ENCODE measurements at regions not wholly inside any gene's neighbourhood (a gene's known extent, or its start where the extent isn't known, plus 50 kb on each side); places are given as distances from the start of the nearest gene placed in this dataset.

GRCh38 chr9:18071651-18072060, 402.3 kb upstream of the ADAMTSL1 start:
- TF ChIP-seq CTCF (conservative IDR thresholded peaks at IDR 0.05 in 1 of 2, IDR thresholded peaks at IDR 0.05 in 1 of 2; ENCODE audit: low read depth in 1 of 2, low read length in 2 of 2), result no peak
- TF ChIP-seq EZH2 (IDR thresholded peaks at IDR 0.05; ENCODE audit: low read length, missing control alignments), result no peak
